Esophagus squamous epithelium (tissue), 4 donors: ENCODE measurements at regions not wholly inside any gene's neighbourhood (a gene's known extent, or its start where the extent isn't known, plus 50 kb on each side); places are given as distances from the start of the nearest gene placed in this dataset.

Source experiments
- POLR2A ChIP-seq, 4 donors: fragments of 450-650 bp; IDR thresholded peaks; one replicate each; pipeline ENCODE4 v1.6.1; 2017; ENCODE audit warnings: antibody characterized with exemption in 4 of 4, mild to moderate bottlenecking in 4 of 4, moderate library complexity in 3 of 4
- TF ChIP-seq, protein P1 (sequence below), 6 experiments: fragments of 450-650 bp in 4 of 6; fragments of 200-600 bp in 2 of 6; sonication (generic) in 2 of 6; IDR thresholded peaks; one replicate each; pipeline ENCODE4 v1.5.1; 2016 to 2019; ENCODE audit warnings: antibody characterized with exemption in 6 of 6, mild to moderate bottlenecking in 4 of 6, moderate library complexity in 4 of 6

DNA sequence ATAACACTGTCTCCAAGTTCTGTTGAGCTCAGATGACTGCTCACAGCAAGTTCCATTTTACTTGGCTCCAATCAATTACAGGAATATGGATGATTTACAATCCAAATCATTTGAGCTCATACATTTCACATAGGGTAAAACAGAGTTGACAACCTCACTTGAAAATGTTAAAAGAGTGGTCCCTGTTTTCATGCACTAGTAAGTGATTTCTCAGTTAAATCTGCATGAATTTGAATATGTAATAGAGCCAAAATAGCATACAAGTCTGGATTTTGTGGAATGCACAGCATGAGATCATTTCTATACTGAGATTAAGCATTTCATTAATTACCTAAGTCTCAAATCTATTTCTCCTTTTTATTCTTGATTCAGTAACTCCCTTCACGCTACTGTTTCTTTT lies 217.6 kb downstream of the SIM1 start:
- TF ChIP-seq, protein P1, sequence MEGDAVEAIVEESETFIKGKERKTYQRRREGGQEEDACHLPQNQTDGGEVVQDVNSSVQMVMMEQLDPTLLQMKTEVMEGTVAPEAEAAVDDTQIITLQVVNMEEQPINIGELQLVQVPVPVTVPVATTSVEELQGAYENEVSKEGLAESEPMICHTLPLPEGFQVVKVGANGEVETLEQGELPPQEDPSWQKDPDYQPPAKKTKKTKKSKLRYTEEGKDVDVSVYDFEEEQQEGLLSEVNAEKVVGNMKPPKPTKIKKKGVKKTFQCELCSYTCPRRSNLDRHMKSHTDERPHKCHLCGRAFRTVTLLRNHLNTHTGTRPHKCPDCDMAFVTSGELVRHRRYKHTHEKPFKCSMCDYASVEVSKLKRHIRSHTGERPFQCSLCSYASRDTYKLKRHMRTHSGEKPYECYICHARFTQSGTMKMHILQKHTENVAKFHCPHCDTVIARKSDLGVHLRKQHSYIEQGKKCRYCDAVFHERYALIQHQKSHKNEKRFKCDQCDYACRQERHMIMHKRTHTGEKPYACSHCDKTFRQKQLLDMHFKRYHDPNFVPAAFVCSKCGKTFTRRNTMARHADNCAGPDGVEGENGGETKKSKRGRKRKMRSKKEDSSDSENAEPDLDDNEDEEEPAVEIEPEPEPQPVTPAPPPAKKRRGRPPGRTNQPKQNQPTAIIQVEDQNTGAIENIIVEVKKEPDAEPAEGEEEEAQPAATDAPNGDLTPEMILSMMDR (IDR thresholded peaks at IDR 0.05), result no peak
- TF ChIP-seq POLR2A (IDR thresholded peaks at IDR 0.05), result no peak
